ENCODE measurements at regions not wholly inside any gene's neighbourhood (a gene's known extent, or its start where the extent isn't known, plus 50 kb on each side); places are given as distances from the start of the nearest gene placed in this dataset.

- TF ChIP-seq, protein P1, sequence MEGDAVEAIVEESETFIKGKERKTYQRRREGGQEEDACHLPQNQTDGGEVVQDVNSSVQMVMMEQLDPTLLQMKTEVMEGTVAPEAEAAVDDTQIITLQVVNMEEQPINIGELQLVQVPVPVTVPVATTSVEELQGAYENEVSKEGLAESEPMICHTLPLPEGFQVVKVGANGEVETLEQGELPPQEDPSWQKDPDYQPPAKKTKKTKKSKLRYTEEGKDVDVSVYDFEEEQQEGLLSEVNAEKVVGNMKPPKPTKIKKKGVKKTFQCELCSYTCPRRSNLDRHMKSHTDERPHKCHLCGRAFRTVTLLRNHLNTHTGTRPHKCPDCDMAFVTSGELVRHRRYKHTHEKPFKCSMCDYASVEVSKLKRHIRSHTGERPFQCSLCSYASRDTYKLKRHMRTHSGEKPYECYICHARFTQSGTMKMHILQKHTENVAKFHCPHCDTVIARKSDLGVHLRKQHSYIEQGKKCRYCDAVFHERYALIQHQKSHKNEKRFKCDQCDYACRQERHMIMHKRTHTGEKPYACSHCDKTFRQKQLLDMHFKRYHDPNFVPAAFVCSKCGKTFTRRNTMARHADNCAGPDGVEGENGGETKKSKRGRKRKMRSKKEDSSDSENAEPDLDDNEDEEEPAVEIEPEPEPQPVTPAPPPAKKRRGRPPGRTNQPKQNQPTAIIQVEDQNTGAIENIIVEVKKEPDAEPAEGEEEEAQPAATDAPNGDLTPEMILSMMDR (conservative IDR thresholded peaks at IDR 0.05; ENCODE audit: low read depth, low read length), result no peak
- no peak for TF ChIP-seq EZH2phosphoT487 (IDR thresholded peaks at IDR 0.05; ENCODE audit: borderline replicate concordance, low read length)
- no peak for TF ChIP-seq EZH2 (IDR thresholded peaks at IDR 0.05; ENCODE audit: low read length, unreplicated experiment)
Observed at GRCh38 chr10:18866852-18867251, 181.7 kb upstream of the MALRD1 start.
